DND-41 (cell line): ENCODE measurements at regions not wholly inside any gene's neighbourhood (a gene's known extent, or its start where the extent isn't known, plus 50 kb on each side); places are given as distances from the start of the nearest gene placed in this dataset.

Experiments used
- ATAC-seq: fragments of 200-7000 bp; cut with Tn5 transposase; 3 replicates; pipeline ENCODE4 v1.9.1; 2021; ENCODE audit warnings: low read depth; ENCODE audit not compliant: insufficient read depth
- DNase-seq: peaks from one replicate; pipeline ENCODE4 v3.0.0-alpha.2; 2020
- H2AFZ ChIP-seq: 2 replicates; pipeline ENCODE4 v1.6.0; 2012; ENCODE audit warnings: low read depth, low read length
- H3K27ac ChIP-seq: 2 replicates; pipeline ENCODE4 v1.5.1; 2012; ENCODE audit warnings: low read length, inconsistent platforms
- H3K27me3 ChIP-seq: fragments of 200-600 bp; sonication (generic); 2 replicates; pipeline ENCODE4 v1.6.0; 2012; ENCODE audit warnings: low read length, mild to moderate bottlenecking, inconsistent platforms; ENCODE audit not compliant: insufficient read depth, poor library complexity
- H3K36me3 ChIP-seq: 2 replicates; pipeline ENCODE4 v1.5.1; 2012; ENCODE audit warnings: low read length, inconsistent platforms; ENCODE audit not compliant: insufficient read depth
- H3K4me1 ChIP-seq: 2 replicates; pipeline ENCODE4 v1.5.1; 2012; ENCODE audit warnings: mild to moderate bottlenecking, low read length; ENCODE audit not compliant: insufficient read depth
- H3K4me2 ChIP-seq: 2 replicates; pipeline ENCODE4 v1.6.0; 2012; ENCODE audit warnings: mild to moderate bottlenecking, moderate library complexity, low read length, inconsistent platforms; ENCODE audit not compliant: insufficient read depth
- H3K4me3 ChIP-seq, 2 experiments: fragments of 200-600 bp in 1 of 2; shearing (Covaris generic) in 1 of 2; 2 replicates each; pipeline ENCODE4 v1.5.1; 2012 to 2016; ENCODE audit warnings: inconsistent platforms in 2 of 2, low read length in 2 of 2, mild to moderate bottlenecking in 2 of 2, low read depth in 1 of 2, moderate library complexity in 1 of 2
- H3K79me2 ChIP-seq: 2 replicates; pipeline ENCODE4 v1.6.0; 2012; ENCODE audit warnings: low read length, inconsistent platforms; ENCODE audit not compliant: insufficient read depth
- H3K9ac ChIP-seq: 2 replicates; pipeline ENCODE4 v1.6.0; 2012; ENCODE audit warnings: low read depth, mild to moderate bottlenecking, inconsistent platforms, low read length, moderate library complexity
- H3K9me3 ChIP-seq: 2 replicates; pipeline ENCODE4 v1.5.1; 2012; ENCODE audit warnings: low read length, moderate library complexity, mild to moderate bottlenecking, inconsistent platforms; ENCODE audit not compliant: insufficient read depth, severe bottlenecking
- H4K20me1 ChIP-seq: 2 replicates; pipeline ENCODE4 v1.6.0; 2012; ENCODE audit warnings: low read length; ENCODE audit not compliant: insufficient read depth
- EZH2 ChIP-seq: IDR thresholded peaks from 3 replicates; pipeline ENCODE4 v1.6.1; 2012; ENCODE audit warnings: borderline replicate concordance, low read depth, mild to moderate bottlenecking, moderate library complexity, low read length, inconsistent platforms; ENCODE audit not compliant: severe bottlenecking
- TF ChIP-seq, protein P1 (sequence below): IDR thresholded peaks from 2 replicates; pipeline ENCODE4 v1.5.1; 2012; ENCODE audit warnings: borderline replicate concordance, low read length, moderate library complexity, mild to moderate bottlenecking; ENCODE audit not compliant: poor library complexity, severe bottlenecking; ENCODE audit errors: extremely low read depth

- no peak overlapping the region for H3K27ac ChIP-seq
- H2AFZ ChIP-seq, result no peak overlapping the region
- H3K9me3 ChIP-seq, result no peaks in the 10 kb centered on the region
- peaks cover 4% of the 10 kb centered on the region for H3K27me3 ChIP-seq
- H3K4me2 ChIP-seq, result no peak overlapping the region
- TF ChIP-seq EZH2, result no peak
- TF ChIP-seq, protein P1, sequence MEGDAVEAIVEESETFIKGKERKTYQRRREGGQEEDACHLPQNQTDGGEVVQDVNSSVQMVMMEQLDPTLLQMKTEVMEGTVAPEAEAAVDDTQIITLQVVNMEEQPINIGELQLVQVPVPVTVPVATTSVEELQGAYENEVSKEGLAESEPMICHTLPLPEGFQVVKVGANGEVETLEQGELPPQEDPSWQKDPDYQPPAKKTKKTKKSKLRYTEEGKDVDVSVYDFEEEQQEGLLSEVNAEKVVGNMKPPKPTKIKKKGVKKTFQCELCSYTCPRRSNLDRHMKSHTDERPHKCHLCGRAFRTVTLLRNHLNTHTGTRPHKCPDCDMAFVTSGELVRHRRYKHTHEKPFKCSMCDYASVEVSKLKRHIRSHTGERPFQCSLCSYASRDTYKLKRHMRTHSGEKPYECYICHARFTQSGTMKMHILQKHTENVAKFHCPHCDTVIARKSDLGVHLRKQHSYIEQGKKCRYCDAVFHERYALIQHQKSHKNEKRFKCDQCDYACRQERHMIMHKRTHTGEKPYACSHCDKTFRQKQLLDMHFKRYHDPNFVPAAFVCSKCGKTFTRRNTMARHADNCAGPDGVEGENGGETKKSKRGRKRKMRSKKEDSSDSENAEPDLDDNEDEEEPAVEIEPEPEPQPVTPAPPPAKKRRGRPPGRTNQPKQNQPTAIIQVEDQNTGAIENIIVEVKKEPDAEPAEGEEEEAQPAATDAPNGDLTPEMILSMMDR, result no peak
- no peaks in the 10 kb centered on the region for H4K20me1 ChIP-seq
- H3K4me3 ChIP-seq, result no peak overlapping the region
- ATAC-seq (no peak), DNase-seq (no peak)
- no peak overlapping the region for H3K9ac ChIP-seq
- no peaks in the 10 kb centered on the region for H3K4me1 ChIP-seq
- H3K36me3 ChIP-seq, result no peaks in the 10 kb centered on the region
- no peaks in the 10 kb centered on the region for H3K79me2 ChIP-seq
Observed at GRCh38 chr6:90874931-90875330, 288.1 kb upstream of the MAP3K7 start.

DNA sequence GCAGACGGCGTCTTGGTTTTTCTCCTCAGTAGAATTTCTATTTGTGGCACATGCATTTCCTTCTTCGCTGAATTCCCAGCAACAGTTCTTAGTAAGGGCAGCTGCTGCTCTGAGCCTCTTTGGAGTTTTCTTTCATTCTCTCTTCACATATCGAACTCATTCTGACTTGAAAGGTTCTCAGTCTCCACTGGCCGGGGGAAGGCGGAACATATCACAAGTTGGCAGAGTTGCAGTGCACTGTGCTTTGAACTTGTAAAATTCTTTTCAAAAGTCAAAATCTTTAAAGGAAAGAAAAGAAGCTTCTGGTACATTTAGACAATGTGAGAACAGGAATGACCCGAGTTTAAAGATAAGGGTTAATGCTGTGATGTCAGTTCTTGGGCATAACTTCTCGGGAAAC is 286.1 kb upstream of the MAP3K7 start:
- Histone ChIP-seq H3K79me2 (no peaks in the 10 kb centered on the region), H3K9ac (no peak overlapping the region), H3K27me3 (peaks cover 4% of the 10 kb centered on the region), H3K9me3 (no peaks in the 10 kb centered on the region), H3K4me2 (no peak overlapping the region), H2AFZ (no peak overlapping the region), H3K4me1 (no peaks in the 10 kb centered on the region), H3K4me3 (no peak overlapping the region), H4K20me1 (no peaks in the 10 kb centered on the region), H3K36me3 (no peaks in the 10 kb centered on the region), H3K27ac (no peak overlapping the region)
- TF ChIP-seq, protein P1, result no peak
- TF ChIP-seq EZH2, result no peak
- no peak for ATAC-seq
- no peak for DNase-seq

GRCh38 chr6:90870561-90870960 is 283.7 kb upstream of the MAP3K7 start:
- no peak overlapping the region for H3K4me2 ChIP-seq
- H3K9ac ChIP-seq, result no peak overlapping the region
- no peak overlapping the region for H3K4me3 ChIP-seq
- peaks cover 4% of the 10 kb centered on the region for H3K27me3 ChIP-seq
- no peaks in the 10 kb centered on the region for H3K36me3 ChIP-seq
- no peak overlapping the region for H3K27ac ChIP-seq
- TF ChIP-seq EZH2, result no peak
- TF ChIP-seq, protein P1, result no peak
- H3K9me3 ChIP-seq, result no peaks in the 10 kb centered on the region
- H2AFZ ChIP-seq, result no peak overlapping the region
- H3K79me2 ChIP-seq, result no peaks in the 10 kb centered on the region
- ATAC-seq (no peak), DNase-seq (no peak)
- H4K20me1 ChIP-seq, result no peaks in the 10 kb centered on the region
- no peaks in the 10 kb centered on the region for H3K4me1 ChIP-seq

GRCh38 chr6:90868656-90869055 is 281.8 kb upstream of the MAP3K7 start:
- Histone ChIP-seq H3K9ac (no peak overlapping the region), H3K4me3 (no peak overlapping the region), H3K27ac (no peak overlapping the region), H3K4me1 (no peaks in the 10 kb centered on the region), H3K9me3 (no peaks in the 10 kb centered on the region), H3K27me3 (no peaks in the 10 kb centered on the region), H2AFZ (no peak overlapping the region), H4K20me1 (no peaks in the 10 kb centered on the region), H3K4me2 (no peak overlapping the region), H3K36me3 (no peaks in the 10 kb centered on the region), H3K79me2 (no peaks in the 10 kb centered on the region)
- DNase-seq, result no peak
- ATAC-seq, result no peak
- TF ChIP-seq EZH2, result no peak
- TF ChIP-seq, protein P1, result no peak
